NCI-H82 treated with DMSO at 0.1 percent for 48 hours (cell line): ENCODE measurements at regions not wholly inside any gene's neighbourhood (a gene's known extent, or its start where the extent isn't known, plus 50 kb on each side); places are given as distances from the start of the nearest gene placed in this dataset.
"Not testable (repeated sequence)": the region's sequence is repeated elsewhere in the genome, so short reads cannot be mapped to it uniquely, and the experiment has no call there.

Experiments
- DNase-seq: peaks from one replicate; lab custom pipeline; 2025; ENCODE audit not compliant: unreplicated experiment; lab: John Stamatoyannopoulos, UW

- no peak for DNase-seq
These were observed 62.6 kb downstream of the DUSP6 start for GRCh38 chr12:89289720-89290119.

GRCh38 chr12:89288959-89289358 is 63.3 kb downstream of the DUSP6 start:
- no peak for DNase-seq

- DNase-seq, result no peak
These were observed 65.8 kb downstream of the DUSP6 start for GRCh38 chr12:89286501-89286900.

- DNase-seq, result no peak
These were observed 70.8 kb downstream of the DUSP6 start for GRCh38 chr12:89281539-89281867.

GRCh38 chr12:89280833-89281538 is 71.3 kb downstream of the DUSP6 start:
- no peak for DNase-seq

- no peak for DNase-seq
These were observed 72.8 kb downstream of the DUSP6 start for GRCh38 chr12:89279499-89279898.

GRCh38 chr12:89278862-89279261 is 73.4 kb downstream of the DUSP6 start:
- no peak for DNase-seq

GRCh38 chr12:89278169-89278568 is 74.1 kb downstream of the DUSP6 start:
- DNase-seq, result no peak

GRCh38 chr12:89276860-89277259 is 75.4 kb downstream of the DUSP6 start:
- no peak for DNase-seq

GRCh38 chr12:89273525-89273924 is 78.8 kb downstream of the DUSP6 start:
- no peak for DNase-seq

GRCh38 chr12:89270548-89270947 is 81.8 kb downstream of the DUSP6 start:
- DNase-seq, result no peak

GRCh38 chr12:89269174-89269573 is 83.1 kb downstream of the DUSP6 start:
- DNase-seq, result no peak

- DNase-seq, result no peak
These were observed 84.9 kb downstream of the DUSP6 start for GRCh38 chr12:89267404-89267803.

GRCh38 chr12:89266574-89267188 is 85.6 kb downstream of the DUSP6 start:
- not testable (repeated sequence) for DNase-seq

GRCh38 chr12:89264837-89265236 is 87.5 kb downstream of the DUSP6 start:
- no peak for DNase-seq

GRCh38 chr12:89263900-89264299 is 88.4 kb downstream of the DUSP6 start:
- no peak for DNase-seq

GRCh38 chr12:89262855-89263552 is 89.3 kb downstream of the DUSP6 start:
- DNase-seq, result no peak

GRCh38 chr12:89261982-89262381 is 90.3 kb downstream of the DUSP6 start:
- no peak for DNase-seq

GRCh38 chr12:89260841-89261637 is 91.3 kb downstream of the DUSP6 start:
- no peak for DNase-seq

- DNase-seq, result no peak
These were observed 92.5 kb downstream of the DUSP6 start for GRCh38 chr12:89259821-89260220.

GRCh38 chr12:89258240-89258969 is 93.9 kb downstream of the DUSP6 start:
- no peak for DNase-seq
